ENCODE measurements at regions not wholly inside any gene's neighbourhood (a gene's known extent, or its start where the extent isn't known, plus 50 kb on each side); places are given as distances from the start of the nearest gene placed in this dataset.

GRCh38 chr15:29457729-29458128, 188.1 kb upstream of the NSMCE3 start:
- Histone ChIP-seq H3K9me3 (no peaks in the 10 kb centered on the region), H3K27me3 (no peaks in the 10 kb centered on the region), H3K4me1 (peaks cover 0 to under 1% (median 0%) of the 10 kb centered on the region in 4 donors), H3K27ac (no peak overlapping the region), H3K4me3 (no peak overlapping the region), H3K36me3 (no peaks in the 10 kb centered on the region)
- intact Hi-C loops (cut with DNase I; ENCODE audit: low total_unique reads), result no loop called here
- DNase-seq, result no peak
- TF ChIP-seq CTCF (IDR thresholded peaks at IDR 0.05), result no peak

GRCh38 chr15:29456964-29457363, 187.3 kb upstream of the NSMCE3 start:
- H3K27ac ChIP-seq, result no peak overlapping the region
- H3K36me3 ChIP-seq, result no peaks in the 10 kb centered on the region
- peaks cover 0 to 5% (median 0%) of the 10 kb centered on the region in 4 donors for H3K4me1 ChIP-seq
- no peak for TF ChIP-seq CTCF (IDR thresholded peaks at IDR 0.05)
- intact Hi-C loops (cut with DNase I; ENCODE audit: low total_unique reads), result no loop called here
- no peak overlapping the region for H3K4me3 ChIP-seq
- H3K9me3 ChIP-seq, result no peaks in the 10 kb centered on the region
- H3K27me3 ChIP-seq, result no peaks in the 10 kb centered on the region
- DNase-seq, result no peak

GRCh38 chr15:29456255-29456654, 186.6 kb upstream of the NSMCE3 start:
- no peak overlapping the region for H3K4me3 ChIP-seq
- peaks cover 0 to 5% of the 10 kb centered on the region in 2 donors for H3K27me3 ChIP-seq
- no peak for TF ChIP-seq CTCF (IDR thresholded peaks at IDR 0.05)
- H3K27ac ChIP-seq, result no peak overlapping the region
- intact Hi-C loops (cut with DNase I; ENCODE audit: low total_unique reads), result no loop called here
- H3K4me1 ChIP-seq, result peaks cover 0 to 5% (median 0%) of the 10 kb centered on the region in 4 donors
- no peaks in the 10 kb centered on the region for H3K36me3 ChIP-seq
- DNase-seq, result no peak
- no peaks in the 10 kb centered on the region for H3K9me3 ChIP-seq

DNA sequence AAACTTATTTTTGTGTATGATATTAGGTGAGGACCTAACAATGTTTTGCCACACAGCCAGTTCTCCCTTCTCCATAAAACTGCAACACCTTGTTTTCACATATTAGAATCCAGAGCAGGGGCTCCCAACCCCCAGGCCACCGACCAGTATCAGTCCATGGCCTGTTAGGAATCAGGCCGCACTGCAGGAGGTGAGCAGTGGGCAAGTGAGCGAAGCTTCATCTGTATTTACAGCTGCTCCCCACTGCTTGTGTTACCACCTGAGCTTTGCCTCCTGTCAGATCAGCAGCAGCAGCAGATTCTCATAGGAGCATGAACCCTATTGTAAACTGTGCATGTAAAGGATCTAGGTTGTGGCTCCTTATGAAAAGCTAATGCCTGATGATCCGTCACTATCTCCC, 185.9 kb upstream of the NSMCE3 start:
- DNase-seq, result no peak
- peaks cover 0 to 5% (median 0%) of the 10 kb centered on the region in 4 donors for H3K4me1 ChIP-seq
- no peaks in the 10 kb centered on the region for H3K9me3 ChIP-seq
- H3K36me3 ChIP-seq, result no peaks in the 10 kb centered on the region
- intact Hi-C loops (cut with DNase I; ENCODE audit: low total_unique reads), result no loop called here
- H3K27me3 ChIP-seq, result peaks cover 0 to 8% of the 10 kb centered on the region in 2 donors
- no peak for TF ChIP-seq CTCF (IDR thresholded peaks at IDR 0.05)
- H3K4me3 ChIP-seq, result no peak overlapping the region
- H3K27ac ChIP-seq, result no peak overlapping the region

DNA sequence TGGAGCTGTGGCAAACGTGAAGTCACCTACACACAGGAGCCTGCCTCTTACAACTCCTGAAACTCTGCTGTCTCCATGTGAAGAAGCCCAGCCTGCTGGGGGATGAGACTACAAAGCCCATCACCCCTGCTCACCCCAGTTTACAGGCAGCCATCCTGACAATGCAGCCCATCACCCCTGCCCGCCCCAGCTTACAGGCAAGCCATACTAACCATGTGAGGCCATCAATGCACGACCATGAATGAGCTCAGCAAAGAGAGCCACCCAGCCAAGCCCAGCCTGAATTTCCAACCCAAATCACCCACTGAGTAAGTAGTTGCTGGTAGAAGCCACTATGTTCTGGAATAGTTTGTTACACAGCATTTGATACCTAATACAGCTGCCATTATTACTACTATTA, 185.4 kb upstream of the NSMCE3 start:
- no peak for DNase-seq
- Histone ChIP-seq H3K27ac (no peak overlapping the region), H3K36me3 (no peaks in the 10 kb centered on the region), H3K27me3 (peaks cover 0 to 8% of the 10 kb centered on the region in 2 donors), H3K4me1 (peaks cover 0 to 5% (median 0%) of the 10 kb centered on the region in 4 donors), H3K9me3 (no peaks in the 10 kb centered on the region), H3K4me3 (no peak overlapping the region)
- intact Hi-C loops (cut with DNase I; ENCODE audit: low total_unique reads), result no loop called here
- no peak for TF ChIP-seq CTCF (IDR thresholded peaks at IDR 0.05)

- no peaks in the 10 kb centered on the region for H3K9me3 ChIP-seq
- no peaks in the 10 kb centered on the region for H3K36me3 ChIP-seq
- DNase-seq, result no peak
- peaks cover 0 to 5% (median 0%) of the 10 kb centered on the region in 4 donors for H3K4me1 ChIP-seq
- peaks cover 0 to 8% of the 10 kb centered on the region in 2 donors for H3K27me3 ChIP-seq
- intact Hi-C loops (cut with DNase I; ENCODE audit: low total_unique reads), result no loop called here
- no peak overlapping the region for H3K4me3 ChIP-seq
- H3K27ac ChIP-seq, result no peak overlapping the region
- TF ChIP-seq CTCF (IDR thresholded peaks at IDR 0.05), result no peak
Observed at GRCh38 chr15:29454506-29454905, 184.9 kb upstream of the NSMCE3 start.
